NT2/D1 (cell line): ENCODE measurements at regions not wholly inside any gene's neighbourhood (a gene's known extent, or its start where the extent isn't known, plus 50 kb on each side); places are given as distances from the start of the nearest gene placed in this dataset.

ENCODE experiments used
- DNase-seq: peaks from one replicate; pipeline ENCODE4 v3.0.0-alpha.2; 2011; ENCODE audit warnings: low read depth, low spot score
- H3K27me3 ChIP-seq: 2 replicates; pipeline ENCODE4 v1.6.0; 2011; ENCODE audit warnings: mild to moderate bottlenecking; ENCODE audit not compliant: insufficient read length, insufficient read depth
- H3K36me3 ChIP-seq: 2 replicates; pipeline ENCODE4 v1.6.1; 2011; ENCODE audit warnings: mild to moderate bottlenecking, low read length, mixed read lengths; ENCODE audit not compliant: insufficient read depth, insufficient read length
- H3K4me1 ChIP-seq: 2 replicates; pipeline ENCODE4 v1.5.1; 2011; ENCODE audit not compliant: insufficient read depth, insufficient read length
- H3K4me3 ChIP-seq: 2 replicates; pipeline ENCODE4 v1.5.1; 2011; ENCODE audit warnings: low read depth; ENCODE audit not compliant: insufficient read length
- H3K9ac ChIP-seq: 2 replicates; pipeline ENCODE4 v1.6.0; 2011; ENCODE audit warnings: low read depth; ENCODE audit not compliant: insufficient read length
- H3K9me3 ChIP-seq: 2 replicates; pipeline ENCODE4 v1.5.1; 2011; ENCODE audit warnings: mild to moderate bottlenecking, low read length; ENCODE audit not compliant: insufficient read depth
- SUZ12 ChIP-seq: IDR thresholded peaks from 2 replicates; pipeline ENCODE4 v1.6.1; 2011; ENCODE audit not compliant: insufficient read length, insufficient read depth; ENCODE audit errors: extremely low read depth
- YY1 ChIP-seq: IDR thresholded peaks from 2 replicates; pipeline ENCODE4 v1.6.1; 2011; ENCODE audit not compliant: insufficient read length, insufficient read depth
- ZNF274 ChIP-seq: IDR thresholded peaks from 2 replicates; pipeline ENCODE4 v1.6.1; 2011; ENCODE audit warnings: mild to moderate bottlenecking, low read depth, low read length

GRCh38 chr18:8944871-8945245 is 157.6 kb upstream of the NDUFV2 start:
- peaks cover 11% of the 10 kb centered on the region; the same call in 1 of the 2 replicates for H3K9me3 ChIP-seq
- TF ChIP-seq ZNF274 (no peak), SUZ12 (no peak), YY1 (no peak)
- DNase-seq: no peak
- no peaks in the 10 kb centered on the region for H3K4me1 ChIP-seq
- H3K4me3 ChIP-seq: no peak overlapping the region
- no peaks in the 10 kb centered on the region for H3K36me3 ChIP-seq
- no peak overlapping the region for H3K9ac ChIP-seq
- no peaks in the 10 kb centered on the region for H3K27me3 ChIP-seq

GRCh38 chr18:8945514-8945913 is 157.0 kb upstream of the NDUFV2 start:
- H3K9me3 ChIP-seq: peaks cover 11% of the 10 kb centered on the region; the same call in 1 of the 2 replicates
- DNase-seq: no peak
- no peak for TF ChIP-seq YY1
- TF ChIP-seq ZNF274: no peak
- no peak for TF ChIP-seq SUZ12
- no peaks in the 10 kb centered on the region for H3K4me1 ChIP-seq
- H3K9ac ChIP-seq: no peak overlapping the region
- H3K4me3 ChIP-seq: no peak overlapping the region
- H3K27me3 ChIP-seq: no peaks in the 10 kb centered on the region
- no peaks in the 10 kb centered on the region for H3K36me3 ChIP-seq

DNA sequence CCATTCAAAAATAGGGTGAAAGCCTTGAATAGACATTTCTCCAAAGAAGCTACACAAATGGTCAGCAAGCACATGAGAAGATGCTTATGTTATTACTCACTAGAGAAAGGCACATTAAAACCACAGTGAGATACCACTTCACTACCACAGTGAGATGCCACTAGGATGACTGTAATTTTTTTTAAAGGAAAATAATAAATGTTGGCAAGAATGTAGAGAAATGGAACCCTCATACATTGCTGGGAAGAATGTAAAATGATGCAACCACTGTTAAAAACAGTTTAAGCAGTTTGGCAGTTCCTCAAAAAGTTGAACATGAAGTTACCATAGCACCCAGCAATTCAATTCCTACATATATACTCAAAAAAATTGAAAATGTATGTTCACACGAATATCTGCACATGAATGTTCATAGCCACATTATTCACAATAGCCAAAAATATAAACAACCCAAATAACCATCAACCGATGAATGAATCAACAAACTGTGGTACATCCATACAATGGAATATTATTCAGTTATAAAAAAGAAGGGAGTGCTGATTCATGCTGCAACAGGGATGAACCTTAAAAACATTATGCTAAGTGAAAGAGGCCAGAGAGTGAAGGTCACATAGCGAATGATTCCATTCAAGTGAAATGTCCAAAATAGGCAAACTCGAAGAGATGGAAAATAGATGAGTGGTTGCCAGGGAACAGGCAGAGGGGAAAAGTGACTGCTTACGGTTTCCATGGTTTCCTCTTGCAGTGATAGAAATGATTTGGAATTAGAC is 156.2 kb upstream of the NDUFV2 start:
- no peak overlapping the region for H3K9ac ChIP-seq
- H3K4me1 ChIP-seq: no peaks in the 10 kb centered on the region
- H3K4me3 ChIP-seq: no peak overlapping the region
- H3K36me3 ChIP-seq: no peaks in the 10 kb centered on the region
- DNase-seq: no peak
- no peaks in the 10 kb centered on the region for H3K27me3 ChIP-seq
- peaks cover 11% of the 10 kb centered on the region; the same call in 1 of the 2 replicates for H3K9me3 ChIP-seq
- TF ChIP-seq YY1 (no peak), ZNF274 (no peak), SUZ12 (no peak)

GRCh38 chr18:8947566-8947965 is 154.9 kb upstream of the NDUFV2 start:
- Histone ChIP-seq H3K36me3 (no peaks in the 10 kb centered on the region), H3K9ac (no peak overlapping the region), H3K4me1 (no peaks in the 10 kb centered on the region), H3K27me3 (no peaks in the 10 kb centered on the region), H3K9me3 (peaks cover 11% of the 10 kb centered on the region; the same call in 1 of the 2 replicates), H3K4me3 (no peak overlapping the region)
- TF ChIP-seq YY1 (no peak), SUZ12 (no peak), ZNF274 (no peak)
- no peak for DNase-seq

DNA sequence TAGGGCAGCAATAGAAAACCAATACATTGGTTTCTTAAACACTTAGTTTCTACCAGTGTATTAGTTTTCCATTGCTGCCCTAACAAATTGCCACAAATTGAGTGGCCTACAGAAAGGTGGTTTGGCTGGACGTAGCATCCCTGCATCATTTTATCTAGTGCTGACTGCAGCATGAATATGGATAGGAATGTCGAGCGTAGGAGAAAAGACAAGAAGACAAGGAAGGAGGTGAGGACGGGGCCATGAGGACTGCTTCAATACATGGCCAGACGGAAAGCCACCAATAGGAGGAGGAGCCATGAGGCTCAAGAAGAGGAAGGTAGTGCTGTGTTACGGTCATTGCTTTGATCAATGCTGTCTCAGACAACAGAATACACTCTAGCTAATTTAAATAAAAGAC is 154.5 kb upstream of the NDUFV2 start:
- H3K4me1 ChIP-seq: no peaks in the 10 kb centered on the region
- peaks cover 12% of the 10 kb centered on the region; the same call in 1 of the 2 replicates for H3K9me3 ChIP-seq
- no peaks in the 10 kb centered on the region for H3K27me3 ChIP-seq
- H3K36me3 ChIP-seq: no peaks in the 10 kb centered on the region
- TF ChIP-seq SUZ12 (no peak), YY1 (no peak), ZNF274 (no peak)
- H3K9ac ChIP-seq: no peak overlapping the region
- no peak overlapping the region for H3K4me3 ChIP-seq
- DNase-seq: no peak

- no peak for DNase-seq
- Histone ChIP-seq H3K4me3 (no peak overlapping the region), H3K9ac (no peak overlapping the region), H3K4me1 (no peaks in the 10 kb centered on the region), H3K9me3 (peaks cover 18% of the 10 kb centered on the region; the same call in 1 of the 2 replicates), H3K36me3 (no peaks in the 10 kb centered on the region), H3K27me3 (no peaks in the 10 kb centered on the region)
- TF ChIP-seq YY1 (no peak), SUZ12 (no peak), ZNF274 (no peak)
Observed at GRCh38 chr18:8948471-8949149, 153.9 kb upstream of the NDUFV2 start.

DNA sequence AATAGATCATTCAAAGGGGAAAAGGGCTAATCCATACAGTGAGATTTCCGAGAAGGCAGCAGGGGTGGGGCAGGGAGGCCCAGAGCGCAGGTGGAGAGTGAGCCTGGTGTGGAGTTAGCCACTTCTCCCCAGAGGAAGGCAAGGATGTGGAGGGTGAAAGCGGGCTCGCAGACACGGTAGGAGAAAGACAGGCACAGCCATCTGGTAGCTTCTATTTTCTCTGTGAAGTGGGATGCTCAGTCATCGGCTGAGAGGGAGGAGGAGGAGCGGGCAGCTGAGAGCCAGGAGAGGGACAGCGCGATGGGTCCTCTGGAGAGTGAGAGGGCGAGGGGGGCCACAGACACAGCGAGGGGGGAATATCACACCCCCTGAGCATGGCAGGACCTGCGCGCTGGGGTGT is 153.3 kb upstream of the NDUFV2 start:
- Histone ChIP-seq H3K9me3 (peaks cover 23% of the 10 kb centered on the region; the same call in 1 of the 2 replicates), H3K9ac (no peak overlapping the region), H3K4me1 (no peaks in the 10 kb centered on the region), H3K27me3 (no peaks in the 10 kb centered on the region), H3K36me3 (no peaks in the 10 kb centered on the region), H3K4me3 (no peak overlapping the region)
- no peak for DNase-seq
- TF ChIP-seq YY1: no peak
